NCI-H2196 treated with DMSO at 0.1 percent for 48 hours (cell line): ENCODE measurements at regions not wholly inside any gene's neighbourhood (a gene's known extent, or its start where the extent isn't known, plus 50 kb on each side); places are given as distances from the start of the nearest gene placed in this dataset.
"Not testable (repeated sequence)": the region's sequence is repeated elsewhere in the genome, so short reads cannot be mapped to it uniquely, and the experiment has no call there.

Experiments used
- DNase-seq: peaks from one replicate; lab custom pipeline; 2025; ENCODE audit not compliant: unreplicated experiment; lab: John Stamatoyannopoulos, UW

DNA sequence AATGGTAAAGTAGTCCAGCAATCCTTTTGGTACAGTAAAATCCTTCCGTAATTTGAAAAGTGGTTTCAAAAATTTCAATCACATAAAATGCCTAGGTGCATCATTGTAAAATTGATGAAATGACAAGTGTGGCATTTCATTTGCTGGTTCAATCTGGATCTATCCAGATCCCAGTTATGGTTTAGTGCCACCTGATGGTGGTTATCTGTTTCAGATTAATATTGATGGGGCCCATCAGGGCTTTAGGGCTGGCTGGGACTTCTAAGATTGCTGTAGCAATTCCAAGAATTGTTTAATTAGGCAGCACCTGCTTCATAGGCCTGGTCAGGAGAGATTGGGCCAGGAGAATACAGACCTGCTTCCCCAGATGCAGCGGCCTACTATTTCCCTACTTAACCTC is 55.5 kb upstream of the PIK3C3 start:
- DNase-seq = no peak

DNA sequence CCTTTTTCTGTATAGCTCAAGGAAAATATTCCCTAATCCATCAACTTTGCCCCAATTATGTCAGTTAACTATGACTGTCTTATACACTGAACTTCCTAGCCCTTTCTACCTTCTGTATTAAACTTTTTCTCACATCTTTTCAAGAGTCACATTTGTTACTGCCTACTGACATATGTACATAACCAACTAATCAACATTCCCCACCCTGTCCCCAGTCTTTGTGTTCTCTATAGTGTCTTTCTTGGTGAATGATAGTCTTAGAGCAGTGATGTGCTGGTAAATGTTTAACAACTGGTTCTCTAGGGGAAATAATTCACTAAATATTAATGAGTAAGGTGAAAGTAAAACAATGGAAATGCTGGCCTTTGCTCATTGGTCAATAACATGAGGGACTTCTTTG is 61.6 kb upstream of the PIK3C3 start:
- no peak for DNase-seq

DNA sequence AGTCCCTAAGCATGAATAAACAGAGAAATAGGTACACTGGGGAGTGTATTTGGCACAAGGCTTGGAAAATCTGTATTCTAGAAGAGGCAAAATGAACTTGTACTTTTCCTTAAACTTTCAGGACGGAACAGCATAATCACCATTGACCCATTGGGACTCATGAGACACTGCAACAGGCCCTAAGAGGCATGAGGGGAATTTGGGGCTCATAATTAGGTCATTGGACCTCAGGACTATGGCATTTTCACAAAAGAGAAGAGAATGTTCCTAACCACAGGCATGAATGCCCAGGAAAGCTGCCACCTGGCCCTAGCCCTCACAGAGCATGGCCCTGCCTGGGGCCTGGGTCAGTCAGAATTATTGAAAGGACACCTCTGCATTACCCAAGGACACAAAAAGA is 67.9 kb upstream of the PIK3C3 start:
- DNase-seq = no peak

DNA sequence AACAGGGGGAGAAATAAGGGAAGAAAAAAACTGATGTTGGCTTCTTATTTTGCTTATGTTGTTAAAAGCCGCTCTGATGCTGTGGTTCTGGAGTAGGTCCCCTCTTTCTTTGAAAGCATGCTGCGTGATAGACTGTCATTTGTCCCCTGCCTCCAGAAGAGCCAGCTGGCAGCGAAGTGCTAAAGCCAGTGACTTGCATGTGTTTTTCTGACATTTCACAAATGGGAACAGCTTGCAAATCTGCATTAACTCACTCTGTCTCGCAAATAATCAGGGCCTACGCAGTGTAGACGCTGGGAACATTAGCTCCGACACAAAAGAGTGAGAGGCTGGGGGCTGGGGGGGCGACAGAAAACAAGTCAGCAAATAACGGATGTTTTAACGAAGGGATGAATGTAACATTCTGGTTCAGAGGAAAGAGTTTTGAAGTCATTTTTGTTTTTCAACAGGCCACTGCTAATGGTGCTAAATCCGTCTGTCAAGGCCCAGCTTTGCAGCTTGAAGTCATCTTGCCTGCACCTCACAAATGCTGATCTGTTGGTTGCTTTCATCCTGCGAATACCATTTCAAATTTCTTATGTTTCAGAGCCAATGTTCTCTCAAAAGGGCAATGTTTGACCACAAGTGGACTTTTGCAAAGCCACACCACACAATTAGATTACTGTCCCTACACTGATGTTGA is 68.8 kb upstream of the PIK3C3 start:
- no peak for DNase-seq

DNA sequence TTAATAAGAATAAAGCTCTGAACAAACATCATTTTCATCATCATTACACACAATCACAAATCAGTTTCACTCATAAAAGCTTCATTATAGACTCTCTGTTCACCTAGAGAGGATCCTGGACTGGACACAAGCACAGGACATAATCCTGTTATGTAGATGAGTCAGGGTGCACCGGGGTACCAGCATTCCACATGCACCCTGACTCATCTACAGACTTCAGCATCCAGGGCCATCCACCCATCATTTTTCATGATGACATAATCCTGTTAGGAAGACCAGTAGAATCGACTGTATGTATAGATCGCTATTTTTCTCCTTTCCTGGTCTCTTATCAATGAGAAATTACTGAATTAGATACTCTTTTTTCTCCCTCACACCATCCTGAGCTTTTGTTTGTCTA is 73.7 kb upstream of the PIK3C3 start:
- no peak for DNase-seq

DNA sequence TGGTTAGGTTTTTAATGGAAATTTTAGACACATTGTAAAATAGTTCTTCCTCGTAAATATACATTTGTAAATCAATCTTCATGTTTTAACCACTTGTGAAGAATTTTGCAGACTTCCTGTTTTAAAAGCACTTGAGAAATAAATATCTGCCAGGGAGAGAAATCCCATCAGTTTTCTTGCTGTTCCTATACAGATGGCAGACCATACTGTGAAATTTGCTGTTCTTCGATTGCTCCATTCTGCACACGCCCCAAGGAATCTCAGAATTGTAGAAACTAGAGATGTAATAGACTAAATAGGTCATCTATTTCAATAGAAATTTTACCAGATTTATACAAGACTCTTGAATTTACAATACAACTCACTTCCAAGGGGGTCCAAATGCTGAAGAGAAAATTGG is 75.8 kb upstream of the PIK3C3 start:
- no peak for DNase-seq

DNA sequence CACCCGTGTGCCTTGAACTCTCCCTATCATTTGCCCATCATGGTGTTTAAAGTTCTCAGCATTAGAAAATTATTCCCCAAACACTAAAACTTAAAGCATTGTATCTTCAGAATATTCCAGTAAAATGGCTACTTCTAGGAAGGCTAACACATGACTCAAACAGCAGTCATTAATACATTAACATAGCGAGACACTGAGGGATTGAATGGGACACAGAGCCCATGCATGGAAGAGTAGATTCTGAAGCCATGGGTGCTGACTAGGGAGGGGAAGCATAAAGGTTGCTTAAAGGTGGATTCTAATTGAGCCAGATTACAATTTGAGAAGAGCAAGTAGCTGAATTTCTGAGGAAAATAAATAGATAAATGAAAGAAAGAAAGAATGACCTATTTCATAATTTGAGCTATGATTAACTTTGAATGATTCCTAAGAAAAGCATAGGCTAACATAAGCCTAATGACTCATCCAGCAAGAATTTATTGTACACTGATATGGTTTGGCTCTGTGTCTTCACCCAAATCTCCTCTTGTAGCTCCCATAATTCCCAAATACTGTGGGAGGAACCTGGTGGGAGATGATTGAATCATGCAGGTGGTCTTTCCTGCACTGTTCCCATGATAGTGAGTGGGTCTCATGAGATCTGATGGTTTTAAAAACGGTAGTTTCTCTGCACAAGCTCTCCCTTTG is 79.8 kb upstream of the PIK3C3 start:
- no peak for DNase-seq

DNA sequence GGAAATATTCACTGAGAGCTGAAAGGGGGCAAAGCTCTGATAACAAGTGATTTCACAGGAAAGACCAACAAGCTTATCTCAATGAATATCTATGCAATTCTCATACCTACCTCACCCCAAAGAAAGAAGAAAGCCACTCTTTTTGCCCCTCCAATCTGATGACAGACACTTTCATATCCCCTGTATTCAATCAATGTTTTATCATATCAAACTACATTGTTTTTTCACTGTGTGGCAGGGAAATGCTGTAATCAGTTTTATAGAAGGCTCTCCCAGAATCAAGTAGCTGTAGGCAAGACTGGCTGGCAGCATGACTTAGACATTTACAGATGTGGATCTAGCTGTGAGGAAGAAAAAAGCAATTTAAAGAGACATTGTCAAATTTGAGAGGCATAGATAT is 81.3 kb upstream of the PIK3C3 start:
- DNase-seq = no peak

DNA sequence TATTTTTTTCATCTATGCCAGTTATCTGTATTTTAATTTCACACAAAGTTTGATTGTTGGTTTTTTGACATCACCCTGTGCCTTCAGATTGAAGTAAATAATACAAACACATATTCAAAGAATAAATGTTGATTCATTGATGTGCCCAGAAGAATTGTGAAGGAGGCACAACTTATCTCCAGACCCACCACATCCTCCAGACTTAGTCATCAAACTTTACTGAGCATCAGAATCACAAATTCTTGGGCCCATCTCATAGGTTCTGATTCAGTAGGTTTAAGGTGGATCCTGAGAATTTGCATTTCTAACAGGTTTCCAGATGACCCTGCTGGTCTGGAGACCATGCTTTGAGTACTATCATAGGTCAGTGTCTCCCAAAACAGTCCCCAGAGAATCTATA is 82.8 kb upstream of the PIK3C3 start:
- no peak for DNase-seq

DNA sequence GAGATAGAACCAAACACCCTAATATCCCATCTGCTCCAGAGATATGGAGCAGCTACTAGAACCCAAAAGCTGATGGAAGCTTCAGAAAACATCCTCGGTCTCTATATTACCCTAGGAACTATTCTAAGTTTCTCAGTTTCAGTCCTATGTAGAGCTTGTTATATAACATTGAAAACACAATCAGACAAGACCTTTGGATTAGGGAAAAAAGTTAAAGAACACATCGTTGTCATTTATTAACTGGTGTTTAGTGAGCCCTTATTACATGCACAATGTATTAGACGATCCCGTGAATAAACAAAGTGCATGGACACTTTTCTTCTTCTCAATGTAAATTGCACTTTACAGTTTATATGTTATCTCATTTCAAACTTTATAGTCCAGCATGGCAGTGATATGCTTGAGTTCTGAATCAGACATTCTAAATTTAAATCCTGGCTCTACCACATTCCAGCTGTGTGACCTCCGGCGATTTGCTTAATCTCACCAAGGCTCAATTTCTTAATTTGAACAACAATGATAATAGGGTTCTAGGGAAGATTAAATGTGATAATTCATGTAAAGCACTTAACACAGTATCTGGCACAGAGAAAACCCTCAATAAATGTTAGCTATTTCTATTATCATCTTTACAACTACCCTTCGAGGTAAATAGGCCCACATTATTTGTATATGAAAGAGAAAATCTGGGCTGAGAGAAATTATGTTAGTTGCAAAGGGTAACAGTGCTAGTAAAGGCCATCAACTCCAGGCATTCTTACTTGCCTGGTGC is 83.6 kb upstream of the PIK3C3 start:
- DNase-seq = no peak

DNA sequence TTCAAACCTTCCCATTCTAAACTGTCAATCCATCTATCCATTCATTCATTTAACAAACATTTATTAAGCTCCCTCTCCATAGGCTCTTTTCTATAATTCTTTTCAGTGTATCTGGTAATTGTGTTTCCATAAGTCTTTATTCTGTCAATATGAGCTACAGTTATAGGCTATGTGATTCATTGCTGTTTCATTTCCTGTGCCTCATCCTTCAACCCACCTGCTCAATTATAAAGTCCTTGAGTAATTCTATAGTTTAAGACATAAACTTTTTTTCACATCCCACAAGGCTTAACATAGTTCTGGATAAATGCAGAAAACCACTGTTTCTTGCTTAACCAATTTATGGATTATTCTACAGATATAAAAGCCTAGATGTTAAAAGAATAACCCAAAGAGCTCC is 84.2 kb upstream of the PIK3C3 start:
- no peak for DNase-seq

DNA sequence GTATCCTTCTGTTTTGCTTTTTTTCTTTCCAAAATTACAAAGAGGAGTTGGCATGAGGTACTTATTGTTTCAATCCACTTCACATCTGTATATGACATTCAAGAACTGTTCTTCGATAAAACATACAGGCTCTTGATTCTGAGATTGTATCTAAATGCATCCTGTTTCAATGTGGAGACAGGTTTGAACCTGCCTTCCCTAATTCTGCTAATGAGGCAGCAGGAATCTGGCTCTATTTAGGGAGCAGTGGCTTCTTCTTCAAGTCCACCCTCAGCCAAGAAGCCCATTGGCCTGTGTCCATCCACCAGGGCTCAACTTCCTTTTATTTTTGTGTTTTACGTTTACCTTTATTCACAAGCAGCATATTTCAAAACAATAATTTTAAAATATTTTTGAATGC is 84.8 kb upstream of the PIK3C3 start:
- no peak for DNase-seq

DNA sequence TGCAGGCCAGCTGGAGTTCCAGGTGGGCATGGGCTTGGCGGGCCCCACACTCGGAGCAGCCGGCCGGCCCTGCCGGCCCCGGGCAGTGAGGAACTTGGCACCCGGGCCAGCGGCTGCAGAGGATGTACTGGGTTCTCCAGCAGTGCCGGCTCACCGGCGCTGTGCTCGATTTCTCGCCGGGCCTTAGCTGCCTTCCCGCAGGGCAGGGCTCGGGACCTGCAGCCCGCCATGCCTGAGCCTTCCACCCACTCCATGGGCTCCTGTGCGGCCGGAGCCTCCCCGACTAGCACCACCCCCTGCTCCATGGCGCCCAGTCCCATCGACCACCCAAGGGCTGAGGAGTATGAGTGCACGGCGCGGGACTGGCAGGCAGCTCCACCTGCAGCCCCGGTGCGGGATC is 89.2 kb upstream of the PIK3C3 start:
- not testable (repeated sequence) for DNase-seq

DNA sequence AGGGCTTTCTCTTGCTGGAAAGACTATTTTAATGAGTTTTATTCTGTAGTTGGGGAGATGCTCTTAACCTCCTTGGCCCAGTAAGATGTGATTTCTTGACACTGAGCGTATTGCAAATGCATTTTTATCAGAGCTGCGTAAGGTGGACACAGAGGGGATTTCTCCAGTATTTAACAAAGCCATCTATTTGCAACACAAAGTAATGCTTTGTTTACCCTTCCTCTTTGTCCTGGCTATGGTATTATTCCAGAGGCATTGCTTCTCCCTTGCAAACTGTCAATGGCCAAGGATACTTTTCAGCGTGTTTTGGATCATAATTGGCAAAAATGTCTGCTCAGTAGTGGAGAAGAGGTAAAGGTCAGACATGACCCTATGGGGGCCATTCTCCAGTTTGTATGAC is 90.8 kb upstream of the PIK3C3 start:
- no peak for DNase-seq

DNA sequence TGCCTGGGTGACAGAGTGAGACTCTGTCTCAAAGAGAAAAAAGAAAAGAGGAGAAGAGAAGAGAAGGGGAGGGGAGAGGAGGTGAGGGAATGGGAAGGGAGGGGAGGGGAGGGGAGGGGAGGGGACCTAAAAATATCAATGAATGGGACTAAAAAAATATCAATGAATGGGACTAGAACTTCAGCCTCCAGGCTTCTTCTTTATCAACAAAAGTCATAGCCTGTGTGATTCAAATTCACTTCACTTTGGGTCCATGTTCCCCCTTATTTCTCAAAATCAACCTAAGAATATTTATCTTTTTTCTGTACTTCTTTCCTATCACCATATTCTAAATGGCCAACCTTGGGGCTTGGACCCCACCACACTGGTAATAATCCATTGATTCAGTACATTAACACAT is 92.1 kb upstream of the PIK3C3 start:
- no peak for DNase-seq

DNA sequence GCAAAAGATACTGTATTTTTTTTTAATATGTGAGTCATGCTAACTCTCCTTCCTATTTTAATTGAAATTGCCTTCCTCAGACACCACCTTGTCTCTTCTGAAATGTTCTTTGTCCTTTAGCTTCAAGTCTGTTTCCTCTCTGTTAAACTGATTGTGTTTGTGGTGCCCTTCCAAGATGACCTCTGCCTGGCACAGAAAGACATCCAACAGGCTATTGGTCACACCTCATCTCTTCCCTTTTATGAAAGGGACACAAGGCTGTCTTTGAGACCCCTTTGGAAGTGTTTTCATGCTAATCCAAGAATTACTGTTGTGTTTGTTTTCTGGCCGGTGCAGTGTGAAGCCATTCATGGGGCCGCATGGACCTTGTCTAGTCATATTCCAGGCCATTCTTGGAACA is 94.0 kb upstream of the PIK3C3 start:
- no peak for DNase-seq

DNA sequence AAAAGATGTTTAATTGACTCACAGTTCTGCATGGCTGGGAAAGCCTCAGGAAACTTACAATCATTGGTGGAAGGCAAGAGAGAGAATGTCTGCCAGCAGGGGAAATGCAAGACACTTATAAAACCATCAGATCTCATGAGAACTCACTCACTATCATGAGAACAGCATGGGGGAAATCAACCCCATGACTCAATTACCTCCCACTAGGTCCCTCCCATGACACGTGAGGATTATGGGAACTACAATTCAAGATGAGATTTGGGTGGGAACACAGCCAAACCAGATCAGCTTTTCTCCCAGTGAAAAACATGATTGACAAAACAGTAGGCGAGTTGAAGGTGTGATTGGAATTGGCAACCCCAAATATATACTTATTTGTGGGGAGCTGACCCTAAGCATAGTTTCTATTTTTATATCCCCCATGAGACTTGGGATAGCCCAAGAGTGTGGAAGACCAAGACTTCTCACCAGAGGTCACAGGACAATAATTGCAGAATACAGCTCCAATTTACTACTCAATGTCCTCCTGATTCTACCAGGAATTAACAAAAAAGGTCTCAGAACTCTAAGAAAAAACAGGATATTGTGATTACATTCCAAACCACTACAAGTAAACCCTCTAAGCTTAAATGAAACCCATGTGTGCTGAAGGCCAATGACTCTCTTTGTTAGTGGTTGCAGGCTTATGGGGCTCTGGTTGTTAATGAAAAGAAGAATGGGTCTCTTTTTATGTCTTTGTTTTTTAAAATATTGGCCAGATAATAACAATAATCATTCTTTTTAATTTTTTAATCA is 96.1 kb upstream of the PIK3C3 start:
- no peak for DNase-seq

DNA sequence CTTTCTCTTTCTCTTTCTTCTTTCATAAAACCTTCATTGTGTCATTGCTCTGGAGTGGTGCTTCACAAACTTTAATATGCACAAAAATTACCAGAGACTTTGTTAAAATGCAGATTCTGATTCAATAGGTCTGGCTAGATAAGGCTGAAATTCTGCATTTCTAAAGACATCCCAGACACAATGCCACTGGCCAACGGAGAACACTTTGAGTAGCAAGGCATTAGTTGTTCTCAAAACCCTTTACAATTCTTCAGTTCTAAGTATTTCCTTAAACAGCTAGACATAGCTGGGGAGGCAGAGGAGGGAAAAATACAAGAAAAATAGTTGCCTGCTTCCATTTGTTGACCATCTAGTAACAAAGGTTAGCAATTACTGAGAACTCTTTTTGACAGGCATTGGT is 101.8 kb upstream of the PIK3C3 start:
- DNase-seq = no peak

DNA sequence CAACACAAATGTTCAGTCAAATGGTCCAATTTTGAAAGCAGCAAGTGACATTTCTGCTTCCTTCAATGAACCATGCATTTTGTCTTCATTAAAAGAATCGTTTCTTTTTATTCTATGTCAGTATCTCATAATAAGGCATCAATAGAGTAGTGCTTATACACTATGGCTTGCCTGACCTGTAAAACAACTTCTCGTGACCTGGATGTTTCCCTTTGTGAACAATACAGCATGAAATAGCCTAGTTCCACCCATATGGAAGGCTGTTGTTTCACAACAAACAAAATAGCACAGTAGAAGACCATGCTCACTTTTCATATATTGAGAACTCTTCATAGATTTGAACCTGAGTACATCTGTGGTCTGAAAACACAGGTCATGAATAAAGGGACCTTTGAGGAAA is 104.3 kb upstream of the PIK3C3 start:
- DNase-seq = no peak

DNA sequence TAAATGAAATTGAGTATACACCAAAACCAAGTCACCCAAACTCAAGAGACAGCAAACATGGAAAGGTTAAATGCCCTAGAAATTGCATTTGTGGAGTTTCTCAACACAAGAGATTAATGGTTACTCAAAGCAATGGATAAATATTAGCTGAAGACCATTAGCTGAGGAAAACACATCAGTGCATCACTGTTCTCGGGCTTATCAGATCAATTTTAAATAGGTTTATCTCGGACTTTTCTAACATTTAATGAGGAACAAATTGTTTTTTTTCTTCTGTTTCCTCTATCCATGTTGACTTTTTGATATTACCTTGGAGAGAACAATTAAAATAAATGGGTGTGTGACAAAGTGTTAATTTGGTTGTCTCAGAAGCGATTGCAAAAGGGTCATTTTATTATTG is 105.4 kb upstream of the PIK3C3 start:
- no peak for DNase-seq

DNA sequence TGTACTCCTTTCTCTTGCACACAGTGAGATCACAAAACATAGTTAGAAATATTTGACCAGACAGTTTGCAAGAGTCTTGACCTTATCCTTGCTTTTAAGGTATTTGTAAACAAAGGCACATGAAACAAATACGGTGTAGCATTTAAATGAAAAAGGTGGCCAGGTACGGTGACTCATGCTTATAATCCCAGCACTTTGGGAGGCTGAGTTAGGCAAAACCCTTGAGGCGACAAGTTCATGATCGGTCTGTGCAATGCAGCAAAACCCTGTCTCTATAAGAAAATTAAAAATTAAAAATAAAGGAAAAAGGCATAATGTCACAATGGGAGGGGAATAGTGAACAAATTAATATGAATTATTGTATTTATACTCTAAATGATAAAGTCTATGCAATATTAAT is 109.5 kb upstream of the PIK3C3 start:
- DNase-seq = no peak

DNA sequence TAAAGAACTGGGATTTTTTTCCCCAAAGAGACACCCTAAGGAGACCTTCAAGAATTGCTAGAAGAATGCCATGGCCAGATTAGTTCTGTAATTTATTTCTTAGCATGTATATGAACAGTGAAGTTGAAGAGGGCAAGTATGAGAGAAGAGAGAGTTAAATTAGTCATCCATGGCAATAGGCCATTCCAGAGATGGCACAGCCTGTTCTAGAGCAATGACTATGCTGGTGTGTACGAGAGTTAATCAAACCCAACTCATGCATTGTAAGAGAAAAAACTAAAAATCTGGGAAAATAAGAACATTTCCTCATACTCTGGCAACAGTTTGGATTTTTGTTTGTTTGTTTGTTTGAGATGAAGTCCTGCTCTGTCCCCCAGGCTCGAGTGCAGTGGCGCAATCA is 112.1 kb upstream of the PIK3C3 start:
- DNase-seq = no peak
